Left renal pelvis (tissue), 4 donors: ENCODE measurements at regions not wholly inside any gene's neighbourhood (a gene's known extent, or its start where the extent isn't known, plus 50 kb on each side); places are given as distances from the start of the nearest gene placed in this dataset.
"Not testable (repeated sequence)": the region's sequence is repeated elsewhere in the genome, so short reads cannot be mapped to it uniquely, and the experiment has no call there.

Source experiments
- DNase-seq, 4 donors: peaks; one replicate each; pipeline ENCODE4 v3.0.0-alpha.2; 2013; ENCODE audit warnings: low read depth in 4 of 4, low spot score in 3 of 4

DNA sequence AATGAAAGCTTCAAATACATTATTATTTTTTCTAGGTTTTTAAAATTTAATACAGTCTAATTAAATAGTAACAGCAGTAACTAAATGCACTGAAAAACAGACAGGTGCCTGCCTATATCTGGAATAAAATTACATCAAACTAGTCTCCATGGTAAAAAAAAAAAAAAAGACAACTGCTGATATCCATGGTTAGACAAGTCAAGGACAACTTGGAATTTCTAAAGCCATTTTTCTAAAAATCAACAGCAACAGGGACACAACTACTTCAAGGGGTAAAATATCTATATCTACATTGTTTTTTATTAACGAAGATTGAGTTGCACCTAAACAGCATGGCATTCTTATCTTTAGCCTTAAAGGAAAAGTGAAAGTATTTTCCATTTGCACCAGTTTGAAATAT is 74.7 kb upstream of the VPREB1 start:
- no peak for DNase-seq

DNA sequence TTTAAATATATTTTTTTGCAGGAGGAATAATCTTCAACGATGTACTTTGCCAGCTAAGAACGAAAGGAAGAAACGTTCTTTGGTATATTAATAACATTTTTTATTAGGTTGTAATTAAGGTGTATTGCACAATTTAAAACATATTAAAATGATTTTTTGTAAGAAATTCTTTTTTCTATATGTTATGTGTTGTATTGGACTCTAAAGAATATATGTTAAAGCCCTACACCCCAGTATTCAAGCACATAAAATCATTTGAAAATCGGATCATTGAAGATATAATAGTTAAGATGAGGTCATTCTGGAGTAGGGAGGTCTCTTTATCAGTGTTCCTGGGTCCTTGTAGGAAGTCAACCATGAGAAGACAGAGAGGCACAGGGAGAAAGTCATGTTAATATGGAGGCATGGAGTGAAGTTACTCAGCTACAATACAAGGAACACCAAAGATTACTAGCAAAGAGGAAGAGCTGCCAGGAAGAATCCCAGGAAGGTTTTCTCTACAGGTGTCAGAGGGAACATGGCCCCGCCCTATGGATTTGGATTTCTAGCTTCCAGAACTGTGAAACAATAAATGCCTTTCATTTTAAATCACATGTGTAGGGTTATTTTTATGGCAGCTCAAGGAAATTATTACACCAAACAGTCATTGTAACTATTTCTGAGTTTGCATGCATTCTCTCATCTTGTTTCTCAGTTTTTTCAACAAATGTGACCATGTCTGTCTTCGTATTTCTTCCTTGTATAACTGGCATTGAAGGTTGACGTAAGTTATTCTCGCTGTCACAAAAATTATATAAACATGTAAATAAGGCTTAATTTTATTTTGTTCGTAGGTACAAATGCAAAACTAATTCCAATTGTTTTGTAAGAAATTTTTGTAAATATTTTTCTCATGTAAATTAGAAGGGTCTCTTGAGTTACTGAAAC is 75.4 kb upstream of the VPREB1 start:
- no peak for DNase-seq

DNA sequence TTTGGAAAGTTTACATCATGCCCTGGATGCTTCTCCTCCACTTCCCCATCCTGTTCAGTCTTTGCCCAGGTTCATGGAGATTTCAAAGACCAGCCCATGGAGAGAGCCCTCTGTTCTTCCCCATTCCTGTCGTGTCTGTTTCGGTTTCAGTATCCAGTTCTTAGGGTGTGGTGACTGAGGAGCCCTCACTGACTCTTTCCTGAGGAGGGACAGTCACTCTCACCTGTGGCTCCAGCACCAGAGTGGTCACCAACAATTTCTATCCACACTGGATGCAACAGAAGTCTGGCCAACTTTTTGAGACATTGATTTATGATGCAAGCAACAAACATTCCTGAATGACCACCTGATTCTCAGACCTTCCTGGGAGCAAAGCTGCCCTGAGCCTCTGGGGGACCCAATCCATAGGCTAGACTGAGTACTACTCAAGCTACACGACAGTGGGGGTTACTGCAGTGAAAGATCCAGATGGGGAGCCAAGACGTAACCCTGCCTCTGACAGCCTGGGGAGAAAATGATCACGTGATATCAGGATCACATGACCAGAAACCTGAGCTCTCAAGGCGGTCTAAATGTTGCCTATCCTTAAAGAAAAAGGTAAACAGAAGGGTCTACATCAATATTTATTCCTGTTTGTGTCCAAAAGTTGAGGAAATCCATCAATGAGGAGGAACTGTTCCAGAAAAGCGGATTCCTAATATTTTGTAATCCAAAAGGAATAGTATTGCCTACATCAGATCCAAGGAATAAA is 76.2 kb upstream of the VPREB1 start:
- peak in 1 of 4 donors; percentile 59 for DNase-seq

DNA sequence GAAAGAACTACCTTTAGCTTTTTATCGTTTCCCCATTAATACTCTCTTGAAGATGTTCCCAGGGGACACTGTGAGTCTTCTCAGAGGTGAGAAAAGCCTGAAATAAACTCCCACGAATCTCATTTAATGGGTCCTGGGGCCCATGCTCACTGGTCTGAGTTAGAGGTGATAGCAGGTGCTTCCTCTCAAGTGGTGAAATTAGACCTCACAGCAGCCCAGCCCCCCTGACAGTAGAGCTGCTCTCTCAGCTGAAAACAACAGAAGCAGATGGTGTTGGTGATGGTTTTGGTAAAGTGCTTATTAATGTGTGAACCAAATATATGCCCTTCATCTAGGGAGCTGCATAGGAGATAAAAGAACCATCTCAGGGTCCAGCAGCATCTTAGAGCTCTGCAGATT is 76.8 kb upstream of the VPREB1 start:
- DNase-seq, result no peak

DNA sequence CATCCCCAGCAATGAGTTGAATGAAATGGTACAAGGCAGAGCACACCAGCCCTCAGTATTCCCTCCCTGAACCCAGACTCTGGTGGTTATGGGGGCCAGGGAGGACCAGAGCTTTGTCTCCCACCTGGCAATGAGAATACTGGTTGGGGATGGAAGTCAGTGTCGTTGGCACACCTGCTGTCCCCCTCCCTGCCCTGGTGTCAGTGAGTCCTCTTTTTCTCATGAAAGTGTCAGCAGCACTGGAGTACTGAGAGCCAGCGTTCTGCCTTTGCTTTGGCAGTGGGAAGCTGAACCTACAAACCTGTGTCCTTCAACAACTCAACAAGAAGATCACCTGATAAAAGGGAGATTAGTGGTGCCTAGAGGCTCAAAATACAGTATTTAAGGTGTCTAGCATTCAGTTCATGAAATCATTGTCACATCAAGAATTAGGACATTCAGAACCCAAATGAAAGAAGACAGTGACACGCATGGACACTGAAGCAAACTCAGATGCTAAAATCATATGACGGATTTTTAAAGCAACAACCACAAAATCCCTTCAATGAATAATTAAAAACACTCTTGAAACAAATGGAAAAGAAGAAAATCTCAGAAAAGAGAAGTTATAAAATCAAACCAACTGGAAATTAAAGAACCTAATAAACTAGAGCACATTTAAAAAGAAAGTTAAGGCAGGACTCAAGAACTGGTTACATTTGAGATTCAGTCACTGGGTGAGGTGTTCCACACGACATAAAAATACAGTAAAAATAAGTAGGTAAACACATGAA is 77.5 kb upstream of the VPREB1 start:
- no peak for DNase-seq

DNA sequence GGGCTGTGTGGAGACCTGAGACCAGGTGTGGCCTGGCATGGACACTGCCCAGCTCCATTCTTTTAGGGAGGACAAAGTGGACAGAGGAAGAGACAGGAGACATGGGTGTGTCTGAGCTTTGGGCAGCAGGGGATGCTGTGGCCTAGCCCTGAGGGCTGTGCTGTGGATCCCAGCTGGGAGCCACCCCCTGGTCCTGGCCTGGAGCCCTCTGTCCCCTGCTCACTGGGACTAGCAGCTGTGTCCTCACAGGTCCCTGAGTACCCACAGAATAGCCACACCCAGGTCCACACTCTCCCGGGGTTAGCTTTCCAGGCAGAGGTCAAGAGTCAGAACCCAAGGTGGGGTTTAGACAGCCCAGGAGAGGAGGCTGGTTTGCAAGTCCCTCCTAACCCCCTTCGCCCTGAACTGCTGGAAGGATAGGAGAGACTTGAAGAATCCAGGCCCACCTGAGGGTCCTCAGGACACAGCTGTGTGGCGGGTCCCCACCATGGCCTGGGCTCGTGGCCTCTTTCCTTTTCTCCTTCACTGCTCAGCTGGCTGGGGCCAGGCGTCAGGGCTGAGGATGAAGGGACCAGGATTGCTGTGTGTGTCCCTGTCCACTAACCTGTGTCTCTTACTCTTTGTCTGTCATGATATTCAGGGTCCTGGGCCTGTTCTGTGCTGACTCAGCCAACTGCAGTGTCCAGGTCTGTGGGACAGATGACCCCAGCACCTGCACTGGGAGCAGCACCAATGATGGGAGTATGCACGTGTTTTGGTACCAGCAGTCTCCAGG is 78.5 kb upstream of the VPREB1 start:
- no peak for DNase-seq

- no peak for DNase-seq
Observed at GRCh38 chr22:22164541-22165272, 79.9 kb upstream of the VPREB1 start.

GRCh38 chr22:22161924-22162851 is 82.4 kb upstream of the VPREB1 start:
- DNase-seq, result no peak

DNA sequence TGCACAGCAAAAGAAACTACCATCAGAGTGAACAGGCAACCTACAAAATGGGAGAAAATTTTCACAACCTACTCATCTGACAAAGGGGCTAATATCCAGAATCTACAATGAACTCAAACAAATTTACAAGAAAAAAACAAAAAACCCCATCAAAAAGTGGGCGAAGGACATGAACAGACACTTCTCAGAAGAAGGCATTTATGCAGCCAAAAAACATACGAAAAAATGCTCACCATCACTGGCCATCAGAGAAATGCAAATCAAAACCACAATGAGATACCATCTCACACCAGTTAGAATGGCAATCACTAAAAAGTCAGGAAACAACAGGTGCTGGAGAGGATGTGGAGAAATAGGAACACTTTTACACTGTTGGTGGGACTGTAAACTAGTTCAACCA is 83.8 kb upstream of the VPREB1 start:
- DNase-seq, result not testable (repeated sequence)

DNA sequence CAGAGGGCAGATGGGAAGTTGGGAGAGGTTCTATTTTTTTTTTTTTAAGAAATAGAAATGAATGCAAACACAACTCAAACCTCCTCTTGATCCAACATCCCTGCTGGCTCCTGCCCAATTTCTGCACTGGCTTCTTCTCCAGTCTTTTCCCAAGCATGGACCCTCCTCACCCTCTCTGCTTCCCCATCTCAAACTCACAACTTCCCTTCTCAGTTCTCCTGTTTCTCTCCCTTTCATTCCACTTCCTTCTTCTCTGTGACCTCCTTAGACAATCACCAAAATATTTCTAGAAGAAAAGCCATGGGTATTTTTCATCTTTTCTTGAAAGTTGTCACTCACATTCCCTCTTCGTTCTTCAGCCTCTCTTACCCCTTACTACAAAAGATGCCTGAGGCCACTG is 85.2 kb upstream of the VPREB1 start:
- no peak for DNase-seq

GRCh38 chr22:22158965-22159364 is 85.6 kb upstream of the VPREB1 start:
- DNase-seq, result no peak

- DNase-seq, result no peak
Observed at GRCh38 chr22:22158207-22158816, 86.3 kb upstream of the VPREB1 start.

DNA sequence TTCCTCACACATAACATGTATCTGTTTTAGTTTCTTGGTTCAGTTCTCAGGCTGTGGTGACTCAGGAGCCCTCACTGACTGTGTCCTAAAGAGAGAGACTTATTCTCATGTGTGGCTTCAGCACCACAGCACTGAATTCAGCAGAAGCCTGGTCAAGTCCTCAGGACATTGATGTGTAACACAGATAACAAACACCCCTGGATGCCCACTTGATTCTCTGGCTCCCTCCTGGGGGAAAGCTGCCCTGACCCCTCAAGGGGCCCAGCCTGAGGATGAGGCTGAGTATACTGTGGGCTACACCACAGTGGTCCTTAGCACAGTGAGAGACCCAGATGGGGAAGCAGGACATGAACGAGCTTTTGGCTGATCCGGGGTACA is 87.2 kb upstream of the VPREB1 start:
- DNase-seq, result no peak

DNA sequence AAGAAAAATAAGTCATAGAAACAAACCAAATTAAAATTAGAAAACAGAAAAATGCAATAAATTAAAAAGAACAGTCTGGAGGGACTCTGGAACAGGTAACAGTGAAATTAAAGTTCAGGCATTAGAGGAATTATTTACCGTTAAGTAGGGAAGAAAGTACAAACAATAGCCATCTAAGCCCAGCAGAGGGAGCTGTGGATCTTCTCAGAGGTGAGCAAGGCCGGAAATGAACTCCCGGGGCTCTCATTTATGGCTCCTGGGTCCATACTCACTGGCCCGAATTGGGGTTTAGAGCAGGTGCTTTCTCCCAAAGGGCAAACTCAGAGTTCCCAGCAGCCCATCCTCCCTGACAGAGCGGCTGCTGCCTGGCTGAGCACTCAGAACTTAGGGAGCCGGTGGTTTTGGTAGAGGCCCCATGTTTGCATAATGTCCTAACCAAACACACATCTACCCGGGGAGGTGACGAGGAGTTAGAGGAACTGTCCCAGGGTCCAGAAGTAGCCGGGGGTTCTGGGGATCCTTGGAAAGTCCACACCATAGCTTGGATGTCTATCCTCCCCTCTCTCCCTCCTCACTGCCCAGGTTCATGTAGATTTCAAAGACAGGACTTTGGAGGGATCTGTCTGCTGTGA is 87.8 kb upstream of the VPREB1 start:
- peak in 3 of 4 donors; percentile 39 to 66 (median 55) for DNase-seq

DNA sequence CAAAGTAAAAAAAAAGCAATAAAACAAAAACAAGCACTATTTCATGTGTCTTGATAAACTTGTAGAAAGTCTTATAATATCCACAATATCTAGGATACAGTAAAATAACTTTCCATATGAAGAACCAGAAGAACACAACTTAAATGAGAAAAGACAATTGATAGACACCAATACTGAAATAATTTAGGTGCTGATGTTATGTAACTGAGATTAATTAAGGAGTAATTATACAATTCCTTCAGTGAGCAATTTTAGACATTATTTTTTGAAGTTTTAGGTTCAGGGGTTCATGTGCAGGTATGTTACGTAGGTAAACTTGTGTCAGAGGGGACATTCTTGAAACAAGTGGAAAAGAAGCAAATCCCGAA is 88.3 kb upstream of the VPREB1 start:
- no peak for DNase-seq

GRCh38 chr22:22155607-22156006 is 89.0 kb upstream of the VPREB1 start:
- DNase-seq, result no peak

DNA sequence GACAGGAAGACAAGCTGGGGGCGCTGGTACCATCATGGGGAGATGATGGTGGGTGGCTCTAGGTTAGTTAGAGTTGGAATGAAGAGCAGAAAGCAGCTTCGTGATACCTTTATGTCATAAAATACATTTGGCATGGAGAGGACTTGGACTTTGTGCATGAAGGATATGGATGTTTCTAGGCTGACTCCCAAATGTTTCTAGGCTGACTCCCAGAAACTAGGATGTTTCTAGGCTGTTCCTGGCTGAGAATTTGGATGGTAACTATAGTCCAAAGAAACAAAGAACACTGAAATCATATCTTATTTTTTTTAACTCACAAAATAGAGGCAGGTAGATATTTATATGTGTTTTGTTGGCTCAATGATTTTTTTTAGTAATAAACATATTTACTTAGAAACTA is 89.4 kb upstream of the VPREB1 start:
- DNase-seq, result no peak

DNA sequence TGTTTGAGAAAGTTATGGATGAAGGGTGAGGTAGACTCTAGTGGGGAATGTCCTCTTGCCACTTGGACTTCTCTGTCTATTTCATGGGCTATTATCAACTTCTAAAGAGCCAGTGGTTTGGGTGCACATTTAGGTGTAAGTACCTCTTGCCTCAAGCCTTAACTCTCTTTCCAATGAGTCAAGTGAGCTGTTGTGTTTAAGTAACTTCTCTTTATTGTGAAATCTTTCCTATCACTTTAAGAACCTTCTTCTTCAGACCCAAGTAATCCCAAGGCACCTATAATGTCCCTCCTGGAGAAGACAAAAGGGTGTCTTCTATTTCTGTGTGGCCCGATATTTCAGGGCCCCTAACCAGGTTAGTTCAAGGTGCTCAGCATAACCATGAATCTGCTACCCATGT is 90.5 kb upstream of the VPREB1 start:
- no peak for DNase-seq
